ENCODE measurements at regions not wholly inside any gene's neighbourhood (a gene's known extent, or its start where the extent isn't known, plus 50 kb on each side); places are given as distances from the start of the nearest gene placed in this dataset.

DNA sequence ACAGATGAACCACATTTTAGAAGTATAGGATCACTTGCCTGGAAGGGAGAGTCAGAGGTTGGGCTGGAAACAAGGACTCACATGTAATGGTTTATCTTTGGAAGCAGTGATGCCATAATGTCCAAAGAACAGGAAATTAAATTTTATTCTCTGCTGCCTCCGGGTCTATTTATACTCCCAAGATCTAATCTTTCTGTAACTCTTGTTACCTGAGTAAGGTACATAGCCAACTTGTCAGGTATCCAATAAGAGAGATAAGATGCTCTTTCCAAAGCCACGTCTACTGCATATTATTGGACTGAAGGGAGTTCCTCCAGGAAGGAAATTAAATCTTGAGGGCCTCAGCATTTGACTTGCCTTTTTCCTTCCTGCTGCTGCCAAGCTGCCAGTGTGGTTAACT lies 71.0 kb downstream of the CRYGS start:
- TF ChIP-seq CTCF (IDR thresholded peaks at IDR 0.05 in 8 of 11, conservative IDR thresholded peaks at IDR 0.05 in 3 of 11): no peak
- no peak for TF ChIP-seq POLR2AphosphoS5 (IDR thresholded peaks at IDR 0.05)
- TF ChIP-seq POLR2A (IDR thresholded peaks at IDR 0.05): no peak
